Activated CD4-positive, alpha-beta memory T cell treated with anti-CD3 and anti-CD28 coated beads for 36 hours (primary cell): ENCODE measurements at regions not wholly inside any gene's neighbourhood (a gene's known extent, or its start where the extent isn't known, plus 50 kb on each side); places are given as distances from the start of the nearest gene placed in this dataset.

ENCODE experiments used
- CTCF ChIA-PET: fragments of 350-600 bp; sonication (Branson Sonifier 250); formaldehyde crosslinking; loops from one replicate; lab custom pipeline; 2021; ENCODE audit warnings: antibody characterized with exemption, inconsistent platforms; lab: Charles Lee
- POLR2A ChIA-PET: fragments of 350-600 bp; sonication (Branson Sonifier 250); formaldehyde crosslinking; loops from one replicate; lab custom pipeline; 2021; ENCODE audit warnings: antibody characterized with exemption; lab: Charles Lee
- DNase-seq: peaks from one replicate; pipeline ENCODE4 v3.0.0-alpha.2; 2020
- H3K27ac Mint-ChIP-seq: one replicate; pipeline ENCODE4 v1.8.0; 2021; ENCODE audit warnings: mixed read lengths
- H3K27me3 Mint-ChIP-seq: one replicate; pipeline ENCODE4 v1.8.0; 2021; ENCODE audit warnings: mixed read lengths
- H3K36me3 Mint-ChIP-seq: one replicate; pipeline ENCODE4 v1.8.0; 2021; ENCODE audit warnings: mixed read lengths
- H3K4me1 Mint-ChIP-seq: one replicate; pipeline ENCODE4 v1.8.0; 2021; ENCODE audit warnings: low read depth, mixed read lengths
- H3K4me3 Mint-ChIP-seq: one replicate; pipeline ENCODE4 v1.8.0; 2021; ENCODE audit warnings: mild to moderate bottlenecking, mixed read lengths
- H3K9me3 Mint-ChIP-seq: one replicate; pipeline ENCODE4 v1.8.0; 2021; ENCODE audit warnings: mixed read lengths
- intact Hi-C: fragments of 100-400 bp; cut with micrococcal nuclease; formaldehyde crosslinking; loops from one replicate; pipeline ENCODE4 v1.15.1; 2023

GRCh38 chr7:68009716-68010115 is 1013.1 kb downstream of the TYW1 start:
- Mint-ChIP-seq H3K9me3 (no peaks in the 10 kb centered on the region), H3K27me3 (no peaks in the 10 kb centered on the region), H3K4me3 (no peak overlapping the region), H3K4me1 (no peaks in the 10 kb centered on the region), H3K36me3 (no peaks in the 10 kb centered on the region), H3K27ac (no peak overlapping the region)
- DNase-seq: no peak
- intact Hi-C loops: no loop called here
- ChIA-PET POLR2A (no interaction called here), CTCF (no interaction called here)

GRCh38 chr7:68014031-68014736 is 1017.6 kb downstream of the TYW1 start:
- intact Hi-C loops: no loop called here
- Mint-ChIP-seq H3K9me3 (no peaks in the 10 kb centered on the region), H3K4me3 (no peak overlapping the region), H3K4me1 (no peaks in the 10 kb centered on the region), H3K36me3 (no peaks in the 10 kb centered on the region), H3K27ac (no peak overlapping the region), H3K27me3 (no peaks in the 10 kb centered on the region)
- CTCF ChIA-PET: no interaction called here
- no peak for DNase-seq
- POLR2A ChIA-PET: no interaction called here

GRCh38 chr7:68015122-68015977 is 1018.7 kb downstream of the TYW1 start:
- Mint-ChIP-seq H3K9me3 (no peaks in the 10 kb centered on the region), H3K27me3 (no peaks in the 10 kb centered on the region), H3K4me3 (no peak overlapping the region), H3K36me3 (no peaks in the 10 kb centered on the region), H3K4me1 (no peaks in the 10 kb centered on the region), H3K27ac (no peak overlapping the region)
- no peak for DNase-seq
- ChIA-PET POLR2A (no interaction called here), CTCF (no interaction called here)
- intact Hi-C loops: no loop called here

GRCh38 chr7:68015978-68016532 is 1019.4 kb downstream of the TYW1 start:
- intact Hi-C loops: no loop called here
- Mint-ChIP-seq H3K36me3 (no peaks in the 10 kb centered on the region), H3K4me3 (no peak overlapping the region)

GRCh38 chr7:68020102-68020501 is 1023.5 kb downstream of the TYW1 start:
- POLR2A ChIA-PET: no interaction called here
- no peak overlapping the region for H3K27ac Mint-ChIP-seq
- H3K27me3 Mint-ChIP-seq: no peaks in the 10 kb centered on the region
- no peaks in the 10 kb centered on the region for H3K36me3 Mint-ChIP-seq
- H3K9me3 Mint-ChIP-seq: peaks cover 7% of the 10 kb centered on the region
- no peaks in the 10 kb centered on the region for H3K4me1 Mint-ChIP-seq
- no peak overlapping the region for H3K4me3 Mint-ChIP-seq
- CTCF ChIA-PET: no interaction called here
- intact Hi-C loops: no loop called here
- no peak for DNase-seq

More at GRCh38 chr7:68015978-68016532, 1019.4 kb downstream of the TYW1 start:
- ChIA-PET CTCF (no interaction called here), POLR2A (no interaction called here)
- no peak for DNase-seq
- no peaks in the 10 kb centered on the region for H3K27me3 Mint-ChIP-seq
- no peaks in the 10 kb centered on the region for H3K4me1 Mint-ChIP-seq
- no peak overlapping the region for H3K27ac Mint-ChIP-seq
- H3K9me3 Mint-ChIP-seq: no peaks in the 10 kb centered on the region

GRCh38 chr7:68025369-68025768 is 1028.7 kb downstream of the TYW1 start:
- Mint-ChIP-seq H3K27me3 (no peaks in the 10 kb centered on the region), H3K4me3 (no peak overlapping the region), H3K36me3 (peaks cover 1% of the 10 kb centered on the region), H3K27ac (no peak overlapping the region), H3K4me1 (no peaks in the 10 kb centered on the region), H3K9me3 (peaks cover 14% of the 10 kb centered on the region)
- DNase-seq: no peak
- intact Hi-C loops: no loop called here
- ChIA-PET CTCF (no interaction called here), POLR2A (no interaction called here)

- intact Hi-C loops: no loop called here
- Mint-ChIP-seq H3K4me3 (no peak overlapping the region), H3K4me1 (no peaks in the 10 kb centered on the region), H3K27me3 (no peaks in the 10 kb centered on the region), H3K9me3 (peaks cover 28% of the 10 kb centered on the region), H3K36me3 (peaks cover 1% of the 10 kb centered on the region), H3K27ac (no peak overlapping the region)
- no peak for DNase-seq
- ChIA-PET CTCF (no interaction called here), POLR2A (no interaction called here)
These were observed 1033.9 kb downstream of the TYW1 start for GRCh38 chr7:68030530-68030929.

GRCh38 chr7:68031180-68031943 is 1034.7 kb downstream of the TYW1 start:
- no peaks in the 10 kb centered on the region for H3K27me3 Mint-ChIP-seq
- intact Hi-C loops: no loop called here
- no peak overlapping the region for H3K27ac Mint-ChIP-seq
- CTCF ChIA-PET: no interaction called here
- H3K4me1 Mint-ChIP-seq: no peaks in the 10 kb centered on the region
- POLR2A ChIA-PET: no interaction called here
- H3K9me3 Mint-ChIP-seq: peaks cover 28% of the 10 kb centered on the region
- H3K36me3 Mint-ChIP-seq: peaks cover 1% of the 10 kb centered on the region
- no peak for DNase-seq
- H3K4me3 Mint-ChIP-seq: no peak overlapping the region

GRCh38 chr7:68038621-68039314 is 1042.1 kb downstream of the TYW1 start:
- CTCF ChIA-PET: no interaction called here
- Mint-ChIP-seq H3K27ac (no peak overlapping the region), H3K36me3 (no peaks in the 10 kb centered on the region), H3K27me3 (no peaks in the 10 kb centered on the region), H3K9me3 (peaks cover 19% of the 10 kb centered on the region), H3K4me1 (no peaks in the 10 kb centered on the region), H3K4me3 (no peak overlapping the region)
- no peak for DNase-seq
- intact Hi-C loops: no loop called here
- POLR2A ChIA-PET: no interaction called here

- no peaks in the 10 kb centered on the region for H3K36me3 Mint-ChIP-seq
- no peak overlapping the region for H3K4me3 Mint-ChIP-seq
- no peaks in the 10 kb centered on the region for H3K27me3 Mint-ChIP-seq
- ChIA-PET CTCF (no interaction called here), POLR2A (no interaction called here)
- H3K4me1 Mint-ChIP-seq: no peaks in the 10 kb centered on the region
- intact Hi-C loops: no loop called here
- peaks cover 14% of the 10 kb centered on the region for H3K9me3 Mint-ChIP-seq
- DNase-seq: no peak
- H3K27ac Mint-ChIP-seq: no peak overlapping the region
These were observed 1044.9 kb downstream of the TYW1 start for GRCh38 chr7:68041554-68041953.

GRCh38 chr7:68043546-68043945 is 1046.9 kb downstream of the TYW1 start:
- ChIA-PET POLR2A (no interaction called here), CTCF (no interaction called here)
- H3K36me3 Mint-ChIP-seq: no peaks in the 10 kb centered on the region
- intact Hi-C loops: no loop called here
- DNase-seq: no peak
- H3K9me3 Mint-ChIP-seq: peaks cover 12% of the 10 kb centered on the region
- H3K27me3 Mint-ChIP-seq: no peaks in the 10 kb centered on the region
- H3K4me1 Mint-ChIP-seq: no peaks in the 10 kb centered on the region
- H3K4me3 Mint-ChIP-seq: no peak overlapping the region
- no peak overlapping the region for H3K27ac Mint-ChIP-seq

GRCh38 chr7:68050627-68051026 is 1054.0 kb downstream of the TYW1 start:
- intact Hi-C loops: no loop called here
- H3K4me3 Mint-ChIP-seq: no peak overlapping the region
- DNase-seq: no peak

More at GRCh38 chr7:68050627-68051026, 1054.0 kb downstream of the TYW1 start:
- H3K27ac Mint-ChIP-seq: no peak overlapping the region
- peaks cover 3% of the 10 kb centered on the region for H3K9me3 Mint-ChIP-seq
- no peaks in the 10 kb centered on the region for H3K36me3 Mint-ChIP-seq
- no peaks in the 10 kb centered on the region for H3K4me1 Mint-ChIP-seq
- ChIA-PET CTCF (no interaction called here), POLR2A (no interaction called here)
- no peaks in the 10 kb centered on the region for H3K27me3 Mint-ChIP-seq
